GM12878 (cell line): ENCODE measurements at regions not wholly inside any gene's neighbourhood (a gene's known extent, or its start where the extent isn't known, plus 50 kb on each side); places are given as distances from the start of the nearest gene placed in this dataset.

Source experiments
- ATAC-seq: fragments of 200-7000 bp; cut with Tn5 transposase; 3 replicates; pipeline ENCODE4 v1.9.1; 2020; ENCODE audit warnings: mild to moderate bottlenecking, moderate library complexity
- BruUV-seq: library from RNA; stranded (reverse); fragments of 400-500 nt; replicated peaks from 2 replicates; lab custom pipeline; 2021; lab: Mats Ljungman, UMichigan
- CTCF ChIA-PET: fragments of 300-600 bp; sonication (Branson Sonifier 250); formaldehyde crosslinking; extraction: SDS; loops from one replicate; lab custom pipeline; 2021; ENCODE audit warnings: inconsistent platforms; lab: Yijun Ruan, JAX
- POLR2A ChIA-PET: fragments of 350-600 bp; formaldehyde crosslinking; extraction: SDS; loops from one replicate; lab custom pipeline; 2021; ENCODE audit warnings: inconsistent platforms; lab: Charles Lee
- RAD21 ChIA-PET: fragments of 300-600 bp; sonication (Branson Sonifier 250); formaldehyde crosslinking; loops from one replicate; lab custom pipeline; 2023; ENCODE audit warnings: antibody characterized with exemption; ENCODE audit not compliant: unreplicated experiment; lab: Charles Lee
- SMC1A ChIA-PET: fragments of 300-600 bp; sonication (Branson Sonifier 250); formaldehyde crosslinking; loops from one replicate; lab custom pipeline; 2023; ENCODE audit not compliant: unreplicated experiment, uncharacterized antibody; lab: Charles Lee
- DNase-seq: peaks from one replicate; pipeline ENCODE4 v3.0.0-alpha.2; 2011; ENCODE audit warnings: low read depth, low spot score
- FAIRE-seq: peaks from 3 replicates; lab custom pipeline; 2011; peaks lifted over from hg19 to GRCh38; lab: Jason Lieb, UNC
- H2AFZ ChIP-seq: 2 replicates; pipeline ENCODE4 v1.6.0; 2011; ENCODE audit warnings: low read depth, low read length, control low read depth; ENCODE audit not compliant: control insufficient read depth
- H3K27ac ChIP-seq: 2 replicates; pipeline ENCODE4 v1.5.1; 2011; ENCODE audit warnings: control low read depth; ENCODE audit not compliant: control insufficient read depth, insufficient read depth
- H3K27me3 ChIP-seq, 2 experiments: replicated peaks in 1 of 2; 2 replicates each; pipeline versions ENCODE4 v1.6.0 to v1.6.1; 2011; ENCODE audit warnings: low read length in 1 of 2; ENCODE audit not compliant: control insufficient read depth in 2 of 2, insufficient read depth in 2 of 2
- H3K36me3 ChIP-seq, 2 experiments: 2 replicates each; pipeline ENCODE4 v1.5.1; 2011; ENCODE audit warnings: low read length in 1 of 2; ENCODE audit not compliant: control insufficient read depth in 2 of 2, insufficient read depth in 2 of 2
- H3K4me1 ChIP-seq: 2 replicates; pipeline ENCODE4 v1.6.1; 2011; ENCODE audit warnings: mild to moderate bottlenecking, low read length, moderate library complexity, mixed read lengths; ENCODE audit not compliant: control insufficient read depth, insufficient read depth
- H3K4me2 ChIP-seq: 2 replicates; pipeline ENCODE4 v1.6.0; 2011; ENCODE audit warnings: control low read depth; ENCODE audit not compliant: control insufficient read depth, insufficient read depth
- H3K4me3 ChIP-seq: fragments of 200-600 bp; sonication (generic); 2 replicates; pipeline ENCODE4 v1.5.1; 2016
- H3K79me2 ChIP-seq: 2 replicates; pipeline ENCODE4 v1.6.0; 2011; ENCODE audit warnings: low read length; ENCODE audit not compliant: control insufficient read depth, insufficient read depth
- H3K9ac ChIP-seq: 2 replicates; pipeline ENCODE4 v1.8.0; 2011; ENCODE audit warnings: low read length, control low read depth, mixed read lengths; ENCODE audit not compliant: control insufficient read depth, insufficient read depth
- H3K9me3 ChIP-seq: replicated peaks from 3 replicates; pipeline ENCODE4 v1.5.1; 2011; ENCODE audit warnings: mild to moderate bottlenecking, low read length; ENCODE audit not compliant: control insufficient read depth, insufficient read depth
- H4K20me1 ChIP-seq: 2 replicates; pipeline ENCODE4 v1.6.0; 2011; ENCODE audit not compliant: control insufficient read depth, insufficient read depth
- BCL3 ChIP-seq: IDR thresholded peaks from 2 replicates; pipeline ENCODE4 v1.6.1; 2011; ENCODE audit warnings: borderline replicate concordance, low read depth, mild to moderate bottlenecking, moderate library complexity, low read length; ENCODE audit not compliant: insufficient read depth, poor library complexity, severe bottlenecking
- KDM1A ChIP-seq: fragments of 200-600 bp; sonication (generic); IDR thresholded peaks from 2 replicates; pipeline ENCODE4 v1.6.1; 2016; ENCODE audit warnings: borderline replicate concordance
- MYB ChIP-seq: fragments of 150-350 bp; IDR thresholded peaks from 2 replicates; pipeline ENCODE4 v1.6.1; 2014; ENCODE audit warnings: mild to moderate bottlenecking, low read depth, low read length, borderline replicate concordance
- NBN ChIP-seq: fragments of 450-650 bp; IDR thresholded peaks from 2 replicates; pipeline ENCODE4 v1.6.1; 2016
- NFYA ChIP-seq: IDR thresholded peaks from 2 replicates; pipeline ENCODE4 v1.6.1; 2011; ENCODE audit warnings: low read depth, mild to moderate bottlenecking, low read length, improper control_type of control experiment, borderline replicate concordance
- NR2C1 ChIP-seq: fragments of 450-650 bp; IDR thresholded peaks from 2 replicates; pipeline ENCODE4 v1.6.1; 2017; ENCODE audit warnings: antibody characterized with exemption, mild to moderate bottlenecking, moderate library complexity
- POLR2A ChIP-seq: IDR thresholded peaks from 2 replicates; pipeline ENCODE4 v1.6.1; 2011; ENCODE audit warnings: low read depth, mild to moderate bottlenecking, low read length
- POLR2AphosphoS2 ChIP-seq: IDR thresholded peaks from 2 replicates; pipeline ENCODE4 v1.6.1; 2011; ENCODE audit warnings: low read depth, mild to moderate bottlenecking, low read length, improper control_type of control experiment, moderate library complexity
- RBBP5 ChIP-seq: fragments of 200-600 bp; sonication (generic); conservative IDR thresholded peaks from 2 replicates; pipeline ENCODE4 v1.6.1; 2016
- SREBF1 ChIP-seq: IDR thresholded peaks from 2 replicates; pipeline ENCODE4 v1.6.1; 2012; ENCODE audit warnings: mild to moderate bottlenecking, low read length
- SRF ChIP-seq, 2 experiments: IDR thresholded peaks; 2 replicates each; pipeline ENCODE4 v1.6.1; 2011; ENCODE audit warnings: low read depth in 2 of 2, low read length in 2 of 2, mild to moderate bottlenecking in 1 of 2, moderate library complexity in 1 of 2
- STAT3 ChIP-seq: IDR thresholded peaks from 2 replicates; pipeline ENCODE4 v1.6.1; 2011; ENCODE audit warnings: low read depth, low read length, improper control_type of control experiment
- SUPT20H ChIP-seq: IDR thresholded peaks from 2 replicates; pipeline ENCODE4 v1.6.1; 2011; ENCODE audit warnings: low read depth, mild to moderate bottlenecking, low read length, moderate library complexity, borderline replicate concordance; ENCODE audit not compliant: control insufficient read depth
- TCF3 ChIP-seq: IDR thresholded peaks from 2 replicates; pipeline ENCODE4 v1.6.1; 2012; ENCODE audit warnings: low read depth, mild to moderate bottlenecking, low read length, borderline replicate concordance; ENCODE audit not compliant: insufficient read depth
- ZNF207 ChIP-seq: fragments of 450-650 bp; IDR thresholded peaks from 2 replicates; pipeline ENCODE4 v1.6.1; 2014; ENCODE audit warnings: antibody characterized with exemption, mild to moderate bottlenecking, borderline replicate concordance
- WGBS: methylation state at CpG from one replicate; pipeline ENCODE4 v1.1.6; 2016; ENCODE audit warnings: low lambda C conversion rate; ENCODE audit not compliant: insufficient replicate concordance, insufficient coverage; ENCODE audit errors: missing lambda C conversion rate; 5-methylcytosine and 5-hydroxymethylcytosine counted together
- in situ Hi-C: fragments of 300-500 bp; cut with MboI; formaldehyde crosslinking; loops from 9 replicates; pipeline ENCODE4 v1.14.3; 2018; ENCODE audit warnings: mixed read lengths
- intact Hi-C: fragments of 100-400 bp; cut with micrococcal nuclease; formaldehyde crosslinking; loops from one replicate; pipeline ENCODE4 v1.14.2; 2022; ENCODE audit not compliant: unreplicated experiment
- TF ChIP-seq, protein P1 (sequence below): fragments of 450-650 bp; IDR thresholded peaks from 2 replicates; pipeline ENCODE4 v1.6.1; 2017; ENCODE audit warnings: low read depth, mild to moderate bottlenecking, moderate library complexity
- TF ChIP-seq, protein P2 (sequence below): fragments of 450-650 bp; IDR thresholded peaks from 2 replicates; pipeline ENCODE4 v1.6.1; 2016; ENCODE audit warnings: mild to moderate bottlenecking

GRCh38 chr4:24262616-24263015 lies 321.7 kb downstream of the DHX15 start:
- H3K79me2 ChIP-seq: no peaks in the 10 kb centered on the region
- H2AFZ ChIP-seq: no peak overlapping the region
- no peak for FAIRE-seq
- no peak for ATAC-seq
- RAD21 ChIA-PET: no interaction called here
- 35% methylated on average over 4 of the region's 4 CpGs for WGBS
- H3K9ac ChIP-seq: no peak overlapping the region
- H3K27ac ChIP-seq: no peak overlapping the region
- no TSS peak for BruUV-seq
- H3K9me3 ChIP-seq: no peaks in the 10 kb centered on the region
- TF ChIP-seq POLR2AphosphoS2: no peak
- no peak for TF ChIP-seq POLR2A
- no peak for TF ChIP-seq SREBF1
- TF ChIP-seq, protein P1, sequence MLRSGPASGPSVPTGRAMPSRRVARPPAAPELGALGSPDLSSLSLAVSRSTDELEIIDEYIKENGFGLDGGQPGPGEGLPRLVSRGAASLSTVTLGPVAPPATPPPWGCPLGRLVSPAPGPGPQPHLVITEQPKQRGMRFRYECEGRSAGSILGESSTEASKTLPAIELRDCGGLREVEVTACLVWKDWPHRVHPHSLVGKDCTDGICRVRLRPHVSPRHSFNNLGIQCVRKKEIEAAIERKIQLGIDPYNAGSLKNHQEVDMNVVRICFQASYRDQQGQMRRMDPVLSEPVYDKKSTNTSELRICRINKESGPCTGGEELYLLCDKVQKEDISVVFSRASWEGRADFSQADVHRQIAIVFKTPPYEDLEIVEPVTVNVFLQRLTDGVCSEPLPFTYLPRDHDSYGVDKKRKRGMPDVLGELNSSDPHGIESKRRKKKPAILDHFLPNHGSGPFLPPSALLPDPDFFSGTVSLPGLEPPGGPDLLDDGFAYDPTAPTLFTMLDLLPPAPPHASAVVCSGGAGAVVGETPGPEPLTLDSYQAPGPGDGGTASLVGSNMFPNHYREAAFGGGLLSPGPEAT: no peak
- TF ChIP-seq BCL3: no peak
- TF ChIP-seq NR2C1: no peak
- TF ChIP-seq SUPT20H: no peak
- TF ChIP-seq, protein P2, sequence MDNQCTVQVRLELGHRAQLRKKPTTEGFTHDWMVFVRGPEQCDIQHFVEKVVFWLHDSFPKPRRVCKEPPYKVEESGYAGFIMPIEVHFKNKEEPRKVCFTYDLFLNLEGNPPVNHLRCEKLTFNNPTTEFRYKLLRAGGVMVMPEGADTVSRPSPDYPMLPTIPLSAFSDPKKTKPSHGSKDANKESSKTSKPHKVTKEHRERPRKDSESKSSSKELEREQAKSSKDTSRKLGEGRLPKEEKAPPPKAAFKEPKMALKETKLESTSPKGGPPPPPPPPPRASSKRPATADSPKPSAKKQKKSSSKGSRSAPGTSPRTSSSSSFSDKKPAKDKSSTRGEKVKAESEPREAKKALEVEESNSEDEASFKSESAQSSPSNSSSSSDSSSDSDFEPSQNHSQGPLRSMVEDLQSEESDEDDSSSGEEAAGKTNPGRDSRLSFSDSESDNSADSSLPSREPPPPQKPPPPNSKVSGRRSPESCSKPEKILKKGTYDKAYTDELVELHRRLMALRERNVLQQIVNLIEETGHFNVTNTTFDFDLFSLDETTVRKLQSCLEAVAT: no peak
- TF ChIP-seq KDM1A: no peak
- TF ChIP-seq STAT3: no peak
- TF ChIP-seq NFYA: no peak
- TF ChIP-seq SRF (IDR thresholded peaks at IDR 0.05; ENCODE audit: low read depth in 2 of 2, low read length in 2 of 2): no peak
- no peak for TF ChIP-seq MYB
- no peak for TF ChIP-seq RBBP5
- no peak for TF ChIP-seq TCF3
- no peak for TF ChIP-seq NBN
- TF ChIP-seq ZNF207: no peak
- TF ChIP-seq, all 136 proteins: peak for 0
- no peaks in the 10 kb centered on the region for H3K4me1 ChIP-seq
- no peaks in the 10 kb centered on the region for H4K20me1 ChIP-seq
- no peak overlapping the region for H3K4me3 ChIP-seq
- intact Hi-C loops (no loop called here), in situ Hi-C loops (no loop called here)
- DNase-seq: no peak
- ChIA-PET SMC1A (no interaction called here), CTCF (no interaction called here), POLR2A (no interaction called here)
- H3K4me2 ChIP-seq: no peak overlapping the region
- H3K27me3 ChIP-seq: no peaks in the 10 kb centered on the region; a peak in 1 of 4 replicates
- H3K36me3 ChIP-seq: no peaks in the 10 kb centered on the region
